WTC11 (cell line): ENCODE measurements at regions not wholly inside any gene's neighbourhood (a gene's known extent, or its start where the extent isn't known, plus 50 kb on each side); places are given as distances from the start of the nearest gene placed in this dataset.

ENCODE experiments used
- ATAC-seq: fragments of 200-7000 bp; cut with Tn5 transposase; 2 replicates; pipeline ENCODE4 v1.10.0; 2021; ENCODE audit warnings: mild to moderate bottlenecking, moderate library complexity
- CTCF ChIA-PET: fragments of 300-600 bp; sonication (Branson Sonifier 250); formaldehyde crosslinking; loops from one replicate; lab custom pipeline; 2021; ENCODE audit warnings: antibody characterized with exemption; lab: Charles Lee
- POLR2A ChIA-PET: fragments of 350-600 bp; sonication (Branson Sonifier 250); formaldehyde crosslinking; loops from one replicate; lab custom pipeline; 2021; ENCODE audit warnings: antibody characterized with exemption; lab: Charles Lee
- DNase-seq: peaks from one replicate; pipeline ENCODE4 v3.0.0; 2021; ENCODE audit warnings: low spot score
- H3K27ac Mint-ChIP-seq: 2 replicates; pipeline ENCODE4 v1.8.0; 2021; ENCODE audit warnings: mixed read lengths
- H3K27me3 Mint-ChIP-seq: 2 replicates; pipeline ENCODE4 v1.8.0; 2021; ENCODE audit warnings: low read depth, mild to moderate bottlenecking, moderate library complexity, mixed read lengths
- H3K36me3 Mint-ChIP-seq: 2 replicates; pipeline ENCODE4 v1.8.0; 2021; ENCODE audit warnings: mixed read lengths
- H3K4me1 Mint-ChIP-seq: 2 replicates; pipeline ENCODE4 v1.8.0; 2022; ENCODE audit warnings: mixed read lengths
- H3K4me3 Mint-ChIP-seq: 2 replicates; pipeline ENCODE4 v1.8.0; 2021; ENCODE audit warnings: mild to moderate bottlenecking, moderate library complexity, mixed read lengths
- H3K9me3 Mint-ChIP-seq: 2 replicates; pipeline ENCODE4 v1.8.0; 2021; ENCODE audit warnings: mixed read lengths
- FOXP1 ChIP-seq: sonication (generic); formaldehyde crosslinking; IDR thresholded peaks from 2 replicates; pipeline ENCODE4 v1.8.0; 2022; ENCODE audit warnings: missing genetic modification reagents, mild to moderate bottlenecking, moderate library complexity, borderline replicate concordance
- HMGA2 ChIP-seq: fragments of 250-450 bp; sonication (Bioruptor Pico); IDR thresholded peaks from 2 replicates; pipeline ENCODE4 v1.4.0; 2021; ENCODE audit warnings: mild to moderate bottlenecking, moderate library complexity
- NFE2L1 ChIP-seq: sonication (generic); formaldehyde crosslinking; IDR thresholded peaks from 2 replicates; pipeline ENCODE4 v1.8.1; 2023; ENCODE audit warnings: missing genetic modification reagents
- NR2C2 ChIP-seq: sonication (generic); formaldehyde crosslinking; IDR thresholded peaks from 2 replicates; pipeline ENCODE4 v1.8.0; 2022; ENCODE audit warnings: mild to moderate bottlenecking, missing genetic modification reagents
- TEAD1 ChIP-seq: sonication (generic); formaldehyde crosslinking; IDR thresholded peaks from 2 replicates; pipeline ENCODE4 v1.8.0; 2022; ENCODE audit warnings: mild to moderate bottlenecking, missing genetic modification reagents
- TEAD4 ChIP-seq: sonication (generic); formaldehyde crosslinking; IDR thresholded peaks from 2 replicates; pipeline ENCODE4 v1.8.0; 2022; ENCODE audit warnings: mild to moderate bottlenecking, missing genetic modification reagents
- ZBTB21 ChIP-seq: sonication (generic); formaldehyde crosslinking; IDR thresholded peaks from 2 replicates; pipeline ENCODE4 v1.8.1; 2023; ENCODE audit warnings: mild to moderate bottlenecking, missing genetic modification reagents, borderline replicate concordance
- ZNF396 ChIP-seq: fragments of 250-450 bp; sonication (Bioruptor Pico); IDR thresholded peaks from 2 replicates; pipeline ENCODE4 v1.8.0; 2021; ENCODE audit warnings: mild to moderate bottlenecking, moderate library complexity, borderline replicate concordance
- ZNF671 ChIP-seq: fragments of 250-450 bp; sonication (Bioruptor Pico); IDR thresholded peaks from 2 replicates; pipeline ENCODE4 v1.8.0; 2021; ENCODE audit warnings: mild to moderate bottlenecking
- TF ChIP-seq, protein P1 (sequence below): sonication (generic); formaldehyde crosslinking; IDR thresholded peaks from 2 replicates; pipeline ENCODE4 v1.8.0; 2023; ENCODE audit warnings: missing genetic modification reagents, mild to moderate bottlenecking, borderline replicate concordance
- TF ChIP-seq, protein P2 (sequence below): sonication (generic); formaldehyde crosslinking; IDR thresholded peaks from 2 replicates; pipeline ENCODE4 v1.8.1; 2022; ENCODE audit warnings: mild to moderate bottlenecking, missing genetic modification reagents, moderate library complexity, borderline replicate concordance
- TF ChIP-seq, protein P3 (sequence below): sonication (generic); formaldehyde crosslinking; IDR thresholded peaks from 2 replicates; pipeline ENCODE4 v1.8.1; 2023; ENCODE audit warnings: mild to moderate bottlenecking, missing genetic modification reagents
- TF ChIP-seq, protein P4 (sequence below): fragments of 250-450 bp; sonication (Bioruptor Pico); conservative IDR thresholded peaks from 2 replicates; pipeline ENCODE4 v1.9.0; 2021; ENCODE audit warnings: mild to moderate bottlenecking
- TF ChIP-seq, protein P5 (sequence below): fragments of 250-450 bp; sonication (Bioruptor Pico); IDR thresholded peaks from 2 replicates; pipeline ENCODE4 v1.8.0; 2021; ENCODE audit warnings: mild to moderate bottlenecking

DNA sequence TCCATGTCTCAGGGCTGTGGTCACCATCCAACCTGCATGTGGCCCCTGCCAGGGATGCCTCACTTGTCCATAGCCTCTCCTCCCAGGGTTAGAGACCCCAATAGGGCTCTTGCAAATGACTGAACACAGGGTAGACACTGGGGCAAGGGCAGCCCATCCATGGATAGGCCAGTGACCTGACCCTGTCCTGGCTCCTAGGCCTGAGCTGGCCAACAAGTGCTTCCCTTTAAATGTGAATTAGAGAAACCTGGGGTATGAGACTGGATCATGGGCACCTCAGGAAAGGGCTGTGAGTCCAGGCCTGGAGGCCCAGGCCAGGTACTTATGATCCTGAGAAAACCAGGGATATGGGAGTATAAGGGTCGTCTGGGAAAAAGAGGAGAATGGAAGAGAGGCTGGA is 64.5 kb downstream of the COPS8 start:
- TF ChIP-seq ZBTB21 (CRISPR knock-in tag) (no peak), HMGA2 (CRISPR knock-in tag) (no peak), ZNF396 (CRISPR knock-in tag) (no peak), NFE2L1 (no peak), NR2C2 (CRISPR knock-in tag) (no peak), ZNF671 (no peak)
- TF ChIP-seq, protein P1, sequence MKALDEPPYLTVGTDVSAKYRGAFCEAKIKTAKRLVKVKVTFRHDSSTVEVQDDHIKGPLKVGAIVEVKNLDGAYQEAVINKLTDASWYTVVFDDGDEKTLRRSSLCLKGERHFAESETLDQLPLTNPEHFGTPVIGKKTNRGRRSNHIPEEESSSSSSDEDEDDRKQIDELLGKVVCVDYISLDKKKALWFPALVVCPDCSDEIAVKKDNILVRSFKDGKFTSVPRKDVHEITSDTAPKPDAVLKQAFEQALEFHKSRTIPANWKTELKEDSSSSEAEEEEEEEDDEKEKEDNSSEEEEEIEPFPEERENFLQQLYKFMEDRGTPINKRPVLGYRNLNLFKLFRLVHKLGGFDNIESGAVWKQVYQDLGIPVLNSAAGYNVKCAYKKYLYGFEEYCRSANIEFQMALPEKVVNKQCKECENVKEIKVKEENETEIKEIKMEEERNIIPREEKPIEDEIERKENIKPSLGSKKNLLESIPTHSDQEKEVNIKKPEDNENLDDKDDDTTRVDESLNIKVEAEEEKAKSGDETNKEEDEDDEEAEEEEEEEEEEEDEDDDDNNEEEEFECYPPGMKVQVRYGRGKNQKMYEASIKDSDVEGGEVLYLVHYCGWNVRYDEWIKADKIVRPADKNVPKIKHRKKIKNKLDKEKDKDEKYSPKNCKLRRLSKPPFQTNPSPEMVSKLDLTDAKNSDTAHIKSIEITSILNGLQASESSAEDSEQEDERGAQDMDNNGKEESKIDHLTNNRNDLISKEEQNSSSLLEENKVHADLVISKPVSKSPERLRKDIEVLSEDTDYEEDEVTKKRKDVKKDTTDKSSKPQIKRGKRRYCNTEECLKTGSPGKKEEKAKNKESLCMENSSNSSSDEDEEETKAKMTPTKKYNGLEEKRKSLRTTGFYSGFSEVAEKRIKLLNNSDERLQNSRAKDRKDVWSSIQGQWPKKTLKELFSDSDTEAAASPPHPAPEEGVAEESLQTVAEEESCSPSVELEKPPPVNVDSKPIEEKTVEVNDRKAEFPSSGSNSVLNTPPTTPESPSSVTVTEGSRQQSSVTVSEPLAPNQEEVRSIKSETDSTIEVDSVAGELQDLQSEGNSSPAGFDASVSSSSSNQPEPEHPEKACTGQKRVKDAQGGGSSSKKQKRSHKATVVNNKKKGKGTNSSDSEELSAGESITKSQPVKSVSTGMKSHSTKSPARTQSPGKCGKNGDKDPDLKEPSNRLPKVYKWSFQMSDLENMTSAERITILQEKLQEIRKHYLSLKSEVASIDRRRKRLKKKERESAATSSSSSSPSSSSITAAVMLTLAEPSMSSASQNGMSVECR (CRISPR knock-in tag): no peak
- TF ChIP-seq, protein P2, sequence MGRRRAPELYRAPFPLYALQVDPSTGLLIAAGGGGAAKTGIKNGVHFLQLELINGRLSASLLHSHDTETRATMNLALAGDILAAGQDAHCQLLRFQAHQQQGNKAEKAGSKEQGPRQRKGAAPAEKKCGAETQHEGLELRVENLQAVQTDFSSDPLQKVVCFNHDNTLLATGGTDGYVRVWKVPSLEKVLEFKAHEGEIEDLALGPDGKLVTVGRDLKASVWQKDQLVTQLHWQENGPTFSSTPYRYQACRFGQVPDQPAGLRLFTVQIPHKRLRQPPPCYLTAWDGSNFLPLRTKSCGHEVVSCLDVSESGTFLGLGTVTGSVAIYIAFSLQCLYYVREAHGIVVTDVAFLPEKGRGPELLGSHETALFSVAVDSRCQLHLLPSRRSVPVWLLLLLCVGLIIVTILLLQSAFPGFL (CRISPR knock-in tag): no peak
- H3K9me3 Mint-ChIP-seq: peaks cover 30% of the 10 kb centered on the region
- peaks cover 3% of the 10 kb centered on the region for H3K27me3 Mint-ChIP-seq
- ChIA-PET POLR2A (no interaction called here), CTCF (interaction anchor here (1.4 kb wide), 1 partner anchor 271 kb away, joined by 4 read pairs; no protein-coding TSS in a partner anchor)
- no peak overlapping the region for H3K27ac Mint-ChIP-seq
- peaks cover 5% of the 10 kb centered on the region for H3K4me1 Mint-ChIP-seq
- DNase-seq (no peak), ATAC-seq (no peak)
- no peak overlapping the region for H3K4me3 Mint-ChIP-seq
- H3K36me3 Mint-ChIP-seq: peaks cover 23% of the 10 kb centered on the region

DNA sequence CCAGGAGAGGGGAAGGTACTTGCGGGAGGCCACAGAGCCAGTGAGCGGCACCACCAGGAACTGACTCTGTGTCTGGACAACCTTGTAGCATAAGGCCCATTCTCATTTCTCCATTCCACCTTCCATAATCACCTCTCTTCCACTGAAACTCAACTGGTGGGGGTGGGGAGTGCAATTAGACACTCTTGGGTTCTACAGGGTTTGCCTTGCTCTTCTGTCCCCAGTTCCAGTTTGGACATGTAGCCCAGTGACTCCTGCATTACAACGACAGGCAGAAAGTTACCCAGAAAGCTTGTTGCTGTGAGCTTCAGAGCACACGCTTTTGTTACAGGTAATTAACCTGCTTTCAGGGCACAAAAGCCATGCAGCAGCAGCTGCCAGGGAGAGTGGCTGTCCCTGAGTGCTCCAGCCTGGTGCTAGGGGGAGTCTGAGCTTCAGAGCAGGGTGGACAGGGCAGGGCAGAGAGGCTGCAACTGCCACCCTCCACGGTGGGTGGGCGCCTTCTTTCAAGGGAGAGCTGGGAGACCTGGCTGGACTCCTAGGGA is 65.2 kb downstream of the COPS8 start:
- no peak for TF ChIP-seq HMGA2 (CRISPR knock-in tag)
- TF ChIP-seq, protein P3, sequence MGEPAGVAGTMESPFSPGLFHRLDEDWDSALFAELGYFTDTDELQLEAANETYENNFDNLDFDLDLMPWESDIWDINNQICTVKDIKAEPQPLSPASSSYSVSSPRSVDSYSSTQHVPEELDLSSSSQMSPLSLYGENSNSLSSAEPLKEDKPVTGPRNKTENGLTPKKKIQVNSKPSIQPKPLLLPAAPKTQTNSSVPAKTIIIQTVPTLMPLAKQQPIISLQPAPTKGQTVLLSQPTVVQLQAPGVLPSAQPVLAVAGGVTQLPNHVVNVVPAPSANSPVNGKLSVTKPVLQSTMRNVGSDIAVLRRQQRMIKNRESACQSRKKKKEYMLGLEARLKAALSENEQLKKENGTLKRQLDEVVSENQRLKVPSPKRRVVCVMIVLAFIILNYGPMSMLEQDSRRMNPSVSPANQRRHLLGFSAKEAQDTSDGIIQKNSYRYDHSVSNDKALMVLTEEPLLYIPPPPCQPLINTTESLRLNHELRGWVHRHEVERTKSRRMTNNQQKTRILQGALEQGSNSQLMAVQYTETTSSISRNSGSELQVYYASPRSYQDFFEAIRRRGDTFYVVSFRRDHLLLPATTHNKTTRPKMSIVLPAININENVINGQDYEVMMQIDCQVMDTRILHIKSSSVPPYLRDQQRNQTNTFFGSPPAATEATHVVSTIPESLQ (CRISPR knock-in tag): no peak
- H3K4me1 Mint-ChIP-seq: peaks cover 12% of the 10 kb centered on the region
- peaks cover 21% of the 10 kb centered on the region for H3K36me3 Mint-ChIP-seq
- ATAC-seq (no peak), DNase-seq (no peak)
- H3K27me3 Mint-ChIP-seq: peaks cover 3% of the 10 kb centered on the region
- no peak overlapping the region for H3K27ac Mint-ChIP-seq
- ChIA-PET POLR2A (no interaction called here), CTCF (interaction anchor here (1.0 to 1.4 kb wide), 2 partner anchors 271 to 421 kb away, joined by 4 to 5 read pairs; no protein-coding TSS in a partner anchor)
- H3K9me3 Mint-ChIP-seq: peaks cover 26% of the 10 kb centered on the region
- H3K4me3 Mint-ChIP-seq: no peak overlapping the region

GRCh38 chr2:237152361-237152760 is 66.7 kb downstream of the COPS8 start:
- ChIA-PET CTCF (no interaction called here), POLR2A (no interaction called here)
- TF ChIP-seq, protein P4, sequence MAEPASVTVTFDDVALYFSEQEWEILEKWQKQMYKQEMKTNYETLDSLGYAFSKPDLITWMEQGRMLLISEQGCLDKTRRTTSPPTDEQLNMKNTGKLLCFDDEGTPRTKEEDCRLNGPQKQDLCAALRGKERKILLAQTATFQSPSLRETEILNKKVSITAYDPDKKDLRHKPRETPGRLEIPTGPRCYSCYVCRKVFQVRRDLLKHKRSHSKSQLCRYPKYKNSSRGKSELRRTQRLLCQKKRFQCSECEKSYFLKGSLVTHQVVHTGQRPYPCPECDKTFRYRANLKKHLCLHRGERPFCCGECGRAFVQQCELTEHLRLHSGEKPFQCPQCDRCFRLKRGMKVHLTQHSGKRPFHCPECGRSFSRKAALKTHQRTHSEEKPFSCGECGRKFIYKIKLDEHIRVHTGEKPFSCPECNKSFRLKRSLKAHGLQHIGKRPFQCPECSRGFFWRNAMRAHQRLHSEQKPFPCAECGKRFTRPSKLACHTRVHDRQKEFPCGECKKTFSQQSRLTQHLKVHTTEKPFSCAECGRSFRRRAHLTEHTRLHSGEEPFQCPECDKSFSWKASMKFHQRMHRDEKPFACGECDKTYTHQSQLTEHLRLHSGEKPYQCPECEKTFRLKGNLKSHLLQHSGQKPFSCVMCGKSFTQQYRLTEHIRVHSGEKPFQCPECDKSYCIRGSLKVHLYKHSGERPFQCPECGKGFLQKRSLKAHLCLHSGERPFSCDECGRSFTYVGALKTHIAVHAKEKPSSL: no peak
- TF ChIP-seq TEAD4 (CRISPR knock-in tag) (no peak), FOXP1 (no peak), TEAD1 (no peak)
- TF ChIP-seq, protein P5, sequence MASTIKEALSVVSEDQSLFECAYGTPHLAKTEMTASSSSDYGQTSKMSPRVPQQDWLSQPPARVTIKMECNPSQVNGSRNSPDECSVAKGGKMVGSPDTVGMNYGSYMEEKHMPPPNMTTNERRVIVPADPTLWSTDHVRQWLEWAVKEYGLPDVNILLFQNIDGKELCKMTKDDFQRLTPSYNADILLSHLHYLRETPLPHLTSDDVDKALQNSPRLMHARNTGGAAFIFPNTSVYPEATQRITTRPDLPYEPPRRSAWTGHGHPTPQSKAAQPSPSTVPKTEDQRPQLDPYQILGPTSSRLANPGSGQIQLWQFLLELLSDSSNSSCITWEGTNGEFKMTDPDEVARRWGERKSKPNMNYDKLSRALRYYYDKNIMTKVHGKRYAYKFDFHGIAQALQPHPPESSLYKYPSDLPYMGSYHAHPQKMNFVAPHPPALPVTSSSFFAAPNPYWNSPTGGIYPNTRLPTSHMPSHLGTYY (CRISPR knock-in tag): no peak
- no peaks in the 10 kb centered on the region; the same call in 1 of the 2 replicates for H3K27me3 Mint-ChIP-seq
- H3K27ac Mint-ChIP-seq: no peak overlapping the region
- no peak for DNase-seq
- peaks cover 8% of the 10 kb centered on the region for H3K36me3 Mint-ChIP-seq
- no peak overlapping the region for H3K4me3 Mint-ChIP-seq
- peaks cover 12% of the 10 kb centered on the region for H3K9me3 Mint-ChIP-seq
- ATAC-seq: no peak
- peaks cover 17% of the 10 kb centered on the region for H3K4me1 Mint-ChIP-seq
